ENCODE measurements at regions not wholly inside any gene's neighbourhood (a gene's known extent, or its start where the extent isn't known, plus 50 kb on each side); places are given as distances from the start of the nearest gene placed in this dataset.

DNA sequence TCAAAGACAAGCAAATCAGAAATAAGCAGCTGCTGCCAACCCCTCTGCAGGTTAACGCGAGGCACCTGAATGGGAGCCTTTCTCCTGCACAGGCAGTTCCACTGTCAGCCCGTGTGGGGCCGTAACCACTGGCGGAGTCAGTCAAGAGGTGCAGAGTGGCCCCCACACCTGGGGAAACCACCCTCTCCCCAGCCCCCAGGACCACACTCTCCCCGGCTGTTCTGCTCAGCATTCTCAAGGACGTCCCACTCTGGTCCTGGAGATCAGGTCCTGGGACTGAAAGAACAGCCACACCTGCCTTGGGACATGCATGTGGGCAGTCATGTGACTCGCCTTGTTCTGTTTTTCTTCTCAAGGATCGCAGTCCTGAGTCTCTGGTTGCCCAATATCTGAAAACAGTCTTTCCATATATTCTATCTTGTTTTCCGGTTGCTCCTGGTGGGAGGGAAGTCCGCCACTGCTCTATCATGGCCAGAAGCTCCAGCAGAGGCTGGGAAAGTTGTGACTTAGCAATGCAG, 252.5 kb downstream of the PTPRU start:
- ChIA-PET POLR2A (no interaction called here), CTCF (ENCODE audit: low intra/inter-chr PET ratio, low total read pairs) (no interaction called here)
- H3K79me2 ChIP-seq (ENCODE audit: insufficient read depth, low read length), result no peaks in the 10 kb centered on the region
- intact Hi-C loops (cut with micrococcal nuclease; ENCODE audit: unreplicated experiment) (no loop called here), in situ Hi-C loops (cut with HindIII; ENCODE audit: extremely low pct_ligation_motif_present, low pct_unique_long_range_greater_than_20kb) (no loop called here)
- no peaks in the 10 kb centered on the region for H3K9me3 ChIP-seq (ENCODE audit: low read length)
- FAIRE-seq (no peak), DNase-seq (ENCODE audit: low spot score) (no peak), ATAC-seq (no peak)
- no peaks in the 10 kb centered on the region for H4K20me1 ChIP-seq (ENCODE audit: insufficient read depth, low read length)
- no peaks in the 10 kb centered on the region for H3K36me3 ChIP-seq (replicated peaks in 1 of 2; ENCODE audit: control insufficient read depth in 1 of 2, insufficient read depth in 2 of 2, low read length in 2 of 2)
- BruUV-seq (replicated peaks), result no TSS peak
- H3K9ac ChIP-seq (ENCODE audit: insufficient read depth, low read depth, low read length), result no peak overlapping the region
- no peak overlapping the region for H3K27ac ChIP-seq (ENCODE audit: extremely low read length, insufficient read depth, low read length)
- 0 out of 2 replicates have a peak, but pooled peaks cover 7% of the 10 kb centered on the region for H3K4me1 ChIP-seq (ENCODE audit: insufficient read depth, low read length)
- no peak overlapping the region for H2AFZ ChIP-seq (ENCODE audit: low read length)
- TF ChIP-seq HNRNPLL (IDR thresholded peaks at IDR 0.05; ENCODE audit: low read depth, low read length, poor library complexity, severe bottlenecking), result no peak
- TF ChIP-seq IKZF1 (IDR thresholded peaks at IDR 0.05), result no peak
- TF ChIP-seq ZEB1 (IDR thresholded peaks at IDR 0.05; ENCODE audit: insufficient replicate concordance, low read depth), result no peak
- TF ChIP-seq, protein P1, sequence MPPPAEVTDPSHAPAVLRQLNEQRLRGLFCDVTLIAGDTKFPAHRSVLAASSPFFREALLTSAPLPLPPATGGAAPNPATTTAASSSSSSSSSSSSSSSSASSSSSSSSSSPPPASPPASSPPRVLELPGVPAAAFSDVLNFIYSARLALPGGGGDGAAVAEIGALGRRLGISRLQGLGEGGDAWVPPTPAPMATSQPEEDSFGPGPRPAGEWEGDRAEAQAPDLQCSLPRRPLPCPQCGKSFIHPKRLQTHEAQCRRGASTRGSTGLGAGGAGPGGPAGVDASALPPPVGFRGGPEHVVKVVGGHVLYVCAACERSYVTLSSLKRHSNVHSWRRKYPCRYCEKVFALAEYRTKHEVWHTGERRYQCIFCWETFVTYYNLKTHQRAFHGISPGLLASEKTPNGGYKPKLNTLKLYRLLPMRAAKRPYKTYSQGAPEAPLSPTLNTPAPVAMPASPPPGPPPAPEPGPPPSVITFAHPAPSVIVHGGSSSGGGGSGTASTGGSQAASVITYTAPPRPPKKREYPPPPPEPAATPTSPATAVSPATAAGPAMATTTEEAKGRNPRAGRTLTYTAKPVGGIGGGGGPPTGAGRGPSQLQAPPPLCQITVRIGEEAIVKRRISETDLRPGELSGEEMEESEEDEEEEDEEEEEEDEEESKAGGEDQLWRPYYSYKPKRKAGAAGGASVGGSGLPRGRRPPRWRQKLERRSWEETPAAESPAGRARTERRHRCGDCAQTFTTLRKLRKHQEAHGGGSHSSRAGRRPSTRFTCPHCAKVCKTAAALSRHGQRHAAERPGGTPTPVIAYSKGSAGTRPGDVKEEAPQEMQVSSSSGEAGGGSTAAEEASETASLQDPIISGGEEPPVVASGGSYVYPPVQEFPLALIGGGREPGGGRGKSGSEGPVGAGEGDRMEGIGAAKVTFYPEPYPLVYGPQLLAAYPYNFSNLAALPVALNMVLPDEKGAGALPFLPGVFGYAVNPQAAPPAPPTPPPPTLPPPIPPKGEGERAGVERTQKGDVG (CRISPR knock-in tag; IDR thresholded peaks at IDR 0.05; ENCODE audit: borderline replicate concordance), result no peak
- no peak for TF ChIP-seq AGO1 (IDR thresholded peaks at IDR 0.05; ENCODE audit: low read depth, low read length, poor library complexity, severe bottlenecking)
- TF ChIP-seq ZNF292 (CRISPR knock-in tag; IDR thresholded peaks at IDR 0.05; ENCODE audit: borderline replicate concordance, low read depth), result no peak
- no peak for TF ChIP-seq JARID2 (CRISPR knock-in tag; IDR thresholded peaks at IDR 0.05; ENCODE audit: insufficient replicate concordance)
- no peak for TF ChIP-seq ZNF766 (CRISPR knock-in tag; IDR thresholded peaks at IDR 0.05; ENCODE audit: borderline replicate concordance)
- no peak for TF ChIP-seq NRL (CRISPR knock-in tag; IDR thresholded peaks at IDR 0.05; ENCODE audit: borderline replicate concordance)
- TF ChIP-seq, protein P2, sequence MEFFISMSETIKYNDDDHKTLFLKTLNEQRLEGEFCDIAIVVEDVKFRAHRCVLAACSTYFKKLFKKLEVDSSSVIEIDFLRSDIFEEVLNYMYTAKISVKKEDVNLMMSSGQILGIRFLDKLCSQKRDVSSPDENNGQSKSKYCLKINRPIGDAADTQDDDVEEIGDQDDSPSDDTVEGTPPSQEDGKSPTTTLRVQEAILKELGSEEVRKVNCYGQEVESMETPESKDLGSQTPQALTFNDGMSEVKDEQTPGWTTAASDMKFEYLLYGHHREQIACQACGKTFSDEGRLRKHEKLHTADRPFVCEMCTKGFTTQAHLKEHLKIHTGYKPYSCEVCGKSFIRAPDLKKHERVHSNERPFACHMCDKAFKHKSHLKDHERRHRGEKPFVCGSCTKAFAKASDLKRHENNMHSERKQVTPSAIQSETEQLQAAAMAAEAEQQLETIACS (CRISPR knock-in tag; IDR thresholded peaks at IDR 0.05), result no peak
- no peak for TF ChIP-seq CEBPB (IDR thresholded peaks at IDR 0.05; ENCODE audit: borderline replicate concordance, low read depth, low read length)
- no peak for TF ChIP-seq NR1H2 (CRISPR knock-in tag; IDR thresholded peaks at IDR 0.05; ENCODE audit: borderline replicate concordance, low read depth)
- H3K27me3 ChIP-seq (ENCODE audit: control insufficient read depth in 1 of 2, insufficient read depth in 2 of 2, low read length in 2 of 2), result no peaks in the 10 kb centered on the region; a peak in 2 of 5 replicates
- no peak overlapping the region for H3K4me2 ChIP-seq (ENCODE audit: low read depth, low read length)
- 63% methylated on average over 10 of the region's 11 CpGs for WGBS (ENCODE audit: low lambda C conversion rate)
- H3K4me3 ChIP-seq (replicated peaks in 1 of 3; ENCODE audit: insufficient read depth in 1 of 3, low read depth in 2 of 3, low read length in 3 of 3), result no peak overlapping the region
